ENCODE measurements at regions not wholly inside any gene's neighbourhood (a gene's known extent, or its start where the extent isn't known, plus 50 kb on each side); places are given as distances from the start of the nearest gene placed in this dataset.

DNA sequence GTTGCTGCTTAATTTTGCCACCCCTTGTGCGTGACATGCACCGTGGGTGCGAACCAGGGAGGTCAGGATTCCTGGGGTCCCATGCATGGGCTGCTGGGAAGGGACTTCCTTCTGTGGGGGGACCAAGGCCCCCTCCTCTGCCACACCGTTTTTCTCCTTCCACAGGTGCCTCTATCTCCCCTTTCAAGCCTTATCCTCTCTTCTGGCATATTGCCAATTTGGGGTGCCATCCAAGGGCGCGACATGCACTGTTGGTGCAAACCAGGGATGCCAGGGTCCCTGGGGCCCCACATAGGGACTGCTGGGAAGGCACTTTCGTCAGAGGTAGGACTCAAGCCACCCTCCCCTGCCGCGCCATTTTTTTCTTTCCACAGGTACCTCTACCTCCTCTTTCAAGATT, 289.0 kb downstream of the ALG10 start:
- TF ChIP-seq ZNF274 (IDR thresholded peaks at IDR 0.05; ENCODE audit: low read depth, low read length) (no peak), YY1 (IDR thresholded peaks at IDR 0.05; ENCODE audit: insufficient read depth, insufficient read length) (no peak)
